HEK293T (cell line): ENCODE measurements at regions not wholly inside any gene's neighbourhood (a gene's known extent, or its start where the extent isn't known, plus 50 kb on each side); places are given as distances from the start of the nearest gene placed in this dataset.

Experiments
- ELF4 ChIP-seq: fragments of 450-650 bp; IDR thresholded peaks from 2 replicates; pipeline ENCODE4 v1.6.1; 2017; ENCODE audit warnings: antibody characterized with exemption
- L3MBTL2 ChIP-seq: fragments of 450-650 bp; conservative IDR thresholded peaks from 2 replicates; pipeline ENCODE4 v1.6.1; 2016; ENCODE audit warnings: mild to moderate bottlenecking

- no peak for TF ChIP-seq L3MBTL2
- TF ChIP-seq ELF4 = no peak
Observed at GRCh38 chr6:112437058-112437457, 89.9 kb downstream of the RFPL4B start.
